Gastrocnemius medialis (tissue), 4 donors: ENCODE measurements at regions not wholly inside any gene's neighbourhood (a gene's known extent, or its start where the extent isn't known, plus 50 kb on each side); places are given as distances from the start of the nearest gene placed in this dataset.

Experiments
- ATAC-seq, 2 donors: fragments of 150-250 bp; one replicate each; pipeline ENCODE4 v1.9.1; 2016
- DNase-seq, 2 donors: peaks; one replicate each; pipeline ENCODE4 v3.0.0-alpha.2; 2019
- H3K27ac ChIP-seq, 4 donors: fragments of 200-600 bp; sonication (generic); 1 replicate in 1 of 4; 2 replicates in 3 of 4; pipeline ENCODE4 v1.5.1; 2016 to 2018; ENCODE audit warnings: mild to moderate bottlenecking in 2 of 4, moderate library complexity in 1 of 4
- H3K27me3 ChIP-seq, 3 donors: fragments of 200-600 bp; sonication (generic) in 2 of 3; 1 replicate in 1 of 3; 2 replicates in 2 of 3; pipeline versions ENCODE4 v1.5.1 to v1.6.0; 2016 to 2019; ENCODE audit warnings: mild to moderate bottlenecking in 1 of 3, moderate library complexity in 1 of 3
- H3K36me3 ChIP-seq, 2 donors: fragments of 200-600 bp; sonication (generic) in 1 of 2; one replicate each; pipeline ENCODE4 v1.5.1; 2017 to 2018
- H3K4me1 ChIP-seq, 2 donors: fragments of 200-600 bp; sonication (generic) in 1 of 2; one replicate each; pipeline ENCODE4 v1.5.1; 2016 to 2017; ENCODE audit warnings: mild to moderate bottlenecking in 2 of 2
- H3K4me3 ChIP-seq, 4 donors: fragments of 200-600 bp; sonication (generic) in 3 of 4; 1 replicate in 1 of 4; 2 replicates in 3 of 4; pipeline ENCODE4 v1.5.1; 2016 to 2019; ENCODE audit warnings: mild to moderate bottlenecking in 2 of 4
- H3K9me3 ChIP-seq, 3 donors: fragments of 200-600 bp; sonication (generic) in 2 of 3; 1 replicate in 1 of 3; 2 replicates in 2 of 3; pipeline ENCODE4 v1.5.1; 2016 to 2019
- POLR2A ChIP-seq, 2 donors: fragments of 450-650 bp; IDR thresholded peaks; one replicate each; pipeline ENCODE4 v1.6.1; 2017; ENCODE audit warnings: antibody characterized with exemption in 2 of 2, mild to moderate bottlenecking in 2 of 2, moderate library complexity in 2 of 2
- in situ Hi-C, 4 donors: fragments of 200-750 bp; cut with MboI; loops; one replicate each; pipeline versions ENCODE4 v1.15.0 to v1.8.0; 2017; ENCODE audit warnings: low sequenced_read_pairs in 4 of 4
- intact Hi-C: fragments of 100-400 bp; cut with DNase I; formaldehyde crosslinking; loops from one replicate; pipeline ENCODE4 v1.15.1; 2023; ENCODE audit warnings: low total_unique reads
- TF ChIP-seq, protein P1 (sequence below), 5 experiments: fragments of 450-650 bp in 3 of 5; fragments of 200-600 bp in 2 of 5; sonication (generic) in 2 of 5; IDR thresholded peaks in 4 of 5; conservative IDR thresholded peaks in 1 of 5; 1 replicate in 4 of 5; 2 replicates in 1 of 5; pipeline ENCODE4 v1.5.1; 2016 to 2019; ENCODE audit warnings: antibody characterized with exemption in 5 of 5, mild to moderate bottlenecking in 3 of 5, moderate library complexity in 3 of 5

DNA sequence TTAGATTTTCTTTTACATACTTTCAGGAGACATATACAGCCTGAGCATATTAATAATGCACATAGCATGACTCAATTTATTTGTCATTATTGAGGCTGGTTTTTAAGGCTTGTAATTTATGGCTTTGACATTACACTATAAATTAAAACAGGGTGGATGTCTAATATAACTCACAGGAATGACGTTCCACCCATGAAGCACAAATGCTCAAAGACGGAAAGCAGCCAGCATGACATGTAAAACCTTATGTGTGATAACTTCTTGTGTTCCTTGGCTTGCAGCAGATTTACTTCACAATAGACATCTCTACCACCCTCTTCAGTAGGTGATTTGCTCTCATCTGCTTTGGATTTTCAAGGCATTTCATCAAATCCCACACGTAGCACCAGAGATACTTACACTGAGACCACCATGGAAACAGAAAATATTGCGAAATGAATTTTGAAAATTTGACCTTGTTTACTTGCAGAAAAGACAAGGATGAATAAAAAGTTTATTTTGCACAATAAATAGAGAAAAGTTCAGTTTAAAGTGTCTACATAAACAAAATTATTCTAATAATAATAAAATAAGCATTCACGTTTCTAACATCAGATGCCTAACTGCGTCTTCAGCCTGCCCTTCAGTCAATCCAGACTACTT, 64.7 kb upstream of the BTC start:
- in situ Hi-C loops, result no loop called here
- H3K9me3 ChIP-seq, result no peaks in the 10 kb centered on the region
- no peaks in the 10 kb centered on the region for H3K4me1 ChIP-seq
- no peak for ATAC-seq
- H3K36me3 ChIP-seq, result no peaks in the 10 kb centered on the region
- H3K4me3 ChIP-seq, result no peak overlapping the region
- DNase-seq, result no peak
- no peaks in the 10 kb centered on the region for H3K27me3 ChIP-seq
- H3K27ac ChIP-seq, result no peak overlapping the region
- TF ChIP-seq, protein P1, sequence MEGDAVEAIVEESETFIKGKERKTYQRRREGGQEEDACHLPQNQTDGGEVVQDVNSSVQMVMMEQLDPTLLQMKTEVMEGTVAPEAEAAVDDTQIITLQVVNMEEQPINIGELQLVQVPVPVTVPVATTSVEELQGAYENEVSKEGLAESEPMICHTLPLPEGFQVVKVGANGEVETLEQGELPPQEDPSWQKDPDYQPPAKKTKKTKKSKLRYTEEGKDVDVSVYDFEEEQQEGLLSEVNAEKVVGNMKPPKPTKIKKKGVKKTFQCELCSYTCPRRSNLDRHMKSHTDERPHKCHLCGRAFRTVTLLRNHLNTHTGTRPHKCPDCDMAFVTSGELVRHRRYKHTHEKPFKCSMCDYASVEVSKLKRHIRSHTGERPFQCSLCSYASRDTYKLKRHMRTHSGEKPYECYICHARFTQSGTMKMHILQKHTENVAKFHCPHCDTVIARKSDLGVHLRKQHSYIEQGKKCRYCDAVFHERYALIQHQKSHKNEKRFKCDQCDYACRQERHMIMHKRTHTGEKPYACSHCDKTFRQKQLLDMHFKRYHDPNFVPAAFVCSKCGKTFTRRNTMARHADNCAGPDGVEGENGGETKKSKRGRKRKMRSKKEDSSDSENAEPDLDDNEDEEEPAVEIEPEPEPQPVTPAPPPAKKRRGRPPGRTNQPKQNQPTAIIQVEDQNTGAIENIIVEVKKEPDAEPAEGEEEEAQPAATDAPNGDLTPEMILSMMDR (IDR thresholded peaks at IDR 0.05 in 4 of 5, conservative IDR thresholded peaks at IDR 0.05 in 1 of 5), result no peak
- TF ChIP-seq POLR2A (IDR thresholded peaks at IDR 0.05), result no peak
- intact Hi-C loops, result no loop called here

DNA sequence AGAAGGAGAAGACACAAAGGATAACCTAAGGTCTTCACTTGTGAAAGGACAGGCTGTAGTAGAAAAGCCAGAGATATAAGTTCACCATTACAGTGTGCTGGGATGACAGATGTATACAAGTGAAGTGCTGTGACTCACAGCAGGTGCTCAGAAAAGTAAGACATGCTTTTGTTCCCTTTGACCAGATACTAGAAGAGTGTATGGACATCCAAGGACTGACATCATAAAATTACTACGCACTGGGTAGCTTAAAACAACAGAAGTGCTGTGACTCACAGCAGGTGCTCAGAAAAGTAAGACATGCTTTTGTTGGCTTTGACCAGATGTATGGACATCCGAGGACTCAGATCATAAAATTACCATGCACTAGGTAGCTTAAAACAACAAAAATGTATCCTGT, 61.6 kb upstream of the BTC start:
- in situ Hi-C loops (no loop called here), intact Hi-C loops (no loop called here)
- DNase-seq (no peak), ATAC-seq (no peak)
- Histone ChIP-seq H3K27me3 (no peaks in the 10 kb centered on the region), H3K9me3 (peaks cover 0 to 4% (median 0%) of the 10 kb centered on the region in 3 donors), H3K4me3 (no peak overlapping the region), H3K4me1 (no peaks in the 10 kb centered on the region), H3K36me3 (no peaks in the 10 kb centered on the region), H3K27ac (no peak overlapping the region)
- TF ChIP-seq POLR2A (IDR thresholded peaks at IDR 0.05), result no peak
- TF ChIP-seq, protein P1 (IDR thresholded peaks at IDR 0.05 in 4 of 5, conservative IDR thresholded peaks at IDR 0.05 in 1 of 5), result no peak

DNA sequence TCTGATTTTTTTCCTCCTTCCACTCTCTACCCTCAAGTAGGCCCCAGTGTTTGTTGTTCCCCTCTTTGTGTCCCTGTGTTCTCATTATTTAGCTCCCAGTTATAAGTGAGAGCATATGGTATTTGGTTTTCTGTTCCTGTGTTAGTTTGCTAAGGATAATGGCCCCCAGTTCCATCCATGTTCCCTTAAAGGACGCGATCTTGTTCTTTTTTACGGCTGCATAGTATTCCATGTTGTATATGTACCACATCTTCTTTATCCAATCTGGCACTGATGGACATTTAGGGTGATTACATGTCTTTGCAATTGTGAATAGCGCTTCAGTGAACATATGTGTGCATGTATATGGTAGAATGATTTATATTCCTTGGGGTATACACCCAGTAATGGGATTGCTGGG, 54.5 kb upstream of the BTC start:
- in situ Hi-C loops (no loop called here), intact Hi-C loops (no loop called here)
- Histone ChIP-seq H3K9me3 (peaks cover 0 to 4% (median 0%) of the 10 kb centered on the region in 3 donors), H3K4me3 (no peak overlapping the region), H3K27me3 (no peaks in the 10 kb centered on the region), H3K36me3 (no peaks in the 10 kb centered on the region), H3K4me1 (no peaks in the 10 kb centered on the region), H3K27ac (no peak overlapping the region)
- no peak for TF ChIP-seq POLR2A (IDR thresholded peaks at IDR 0.05)
- TF ChIP-seq, protein P1 (IDR thresholded peaks at IDR 0.05 in 4 of 5, conservative IDR thresholded peaks at IDR 0.05 in 1 of 5), result no peak
- ATAC-seq, result no peak
- no peak for DNase-seq

DNA sequence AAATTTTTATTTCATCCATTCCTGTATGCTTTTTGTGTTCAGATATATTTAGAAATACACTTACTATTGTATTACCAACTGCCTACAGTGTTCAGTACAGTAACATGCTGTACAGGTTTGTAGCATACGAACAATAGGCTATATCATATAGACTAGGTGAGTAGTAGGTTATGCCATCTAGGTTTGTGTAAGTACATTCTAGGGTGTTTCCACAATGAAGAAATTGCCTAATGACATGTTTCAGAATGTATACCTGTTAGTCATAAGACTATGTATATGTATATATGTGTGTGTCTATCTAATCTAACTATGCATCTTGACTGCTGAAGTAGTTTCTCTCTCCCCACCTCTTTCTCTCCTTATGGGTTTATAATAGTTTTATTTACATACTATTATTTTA, 51.5 kb upstream of the BTC start:
- no peak overlapping the region for H3K4me3 ChIP-seq
- H3K4me1 ChIP-seq, result no peaks in the 10 kb centered on the region
- in situ Hi-C loops (no loop called here), intact Hi-C loops (no loop called here)
- no peak for DNase-seq
- H3K9me3 ChIP-seq, result no peaks in the 10 kb centered on the region
- H3K27ac ChIP-seq, result no peak overlapping the region
- no peak for ATAC-seq
- no peaks in the 10 kb centered on the region for H3K36me3 ChIP-seq
- H3K27me3 ChIP-seq, result no peaks in the 10 kb centered on the region
- no peak for TF ChIP-seq POLR2A (IDR thresholded peaks at IDR 0.05)
- TF ChIP-seq, protein P1 (IDR thresholded peaks at IDR 0.05 in 4 of 5, conservative IDR thresholded peaks at IDR 0.05 in 1 of 5), result no peak
